GM12878 (cell line): ENCODE measurements at regions not wholly inside any gene's neighbourhood (a gene's known extent, or its start where the extent isn't known, plus 50 kb on each side); places are given as distances from the start of the nearest gene placed in this dataset.

Source experiments
- ATAC-seq: fragments of 200-7000 bp; cut with Tn5 transposase; 3 replicates; pipeline ENCODE4 v1.9.1; 2020; ENCODE audit warnings: mild to moderate bottlenecking, moderate library complexity
- BruUV-seq: library from RNA; stranded (reverse); fragments of 400-500 nt; replicated peaks from 2 replicates; lab custom pipeline; 2021; lab: Mats Ljungman, UMichigan
- CTCF ChIA-PET: fragments of 300-600 bp; sonication (Branson Sonifier 250); formaldehyde crosslinking; extraction: SDS; loops from one replicate; lab custom pipeline; 2021; ENCODE audit warnings: inconsistent platforms; lab: Yijun Ruan, JAX
- POLR2A ChIA-PET: fragments of 350-600 bp; formaldehyde crosslinking; extraction: SDS; loops from one replicate; lab custom pipeline; 2021; ENCODE audit warnings: inconsistent platforms; lab: Charles Lee
- RAD21 ChIA-PET: fragments of 300-600 bp; sonication (Branson Sonifier 250); formaldehyde crosslinking; loops from one replicate; lab custom pipeline; 2023; ENCODE audit warnings: antibody characterized with exemption; ENCODE audit not compliant: unreplicated experiment; lab: Charles Lee
- SMC1A ChIA-PET: fragments of 300-600 bp; sonication (Branson Sonifier 250); formaldehyde crosslinking; loops from one replicate; lab custom pipeline; 2023; ENCODE audit not compliant: unreplicated experiment, uncharacterized antibody; lab: Charles Lee
- DNase-seq: peaks from one replicate; pipeline ENCODE4 v3.0.0-alpha.2; 2011; ENCODE audit warnings: low read depth, low spot score
- FAIRE-seq: peaks from 3 replicates; lab custom pipeline; 2011; peaks lifted over from hg19 to GRCh38; lab: Jason Lieb, UNC
- H2AFZ ChIP-seq: 2 replicates; pipeline ENCODE4 v1.6.0; 2011; ENCODE audit warnings: low read depth, low read length, control low read depth; ENCODE audit not compliant: control insufficient read depth
- H3K27ac ChIP-seq: 2 replicates; pipeline ENCODE4 v1.5.1; 2011; ENCODE audit warnings: control low read depth; ENCODE audit not compliant: control insufficient read depth, insufficient read depth
- H3K27me3 ChIP-seq, 2 experiments: replicated peaks in 1 of 2; 2 replicates each; pipeline versions ENCODE4 v1.6.0 to v1.6.1; 2011; ENCODE audit warnings: low read length in 1 of 2; ENCODE audit not compliant: control insufficient read depth in 2 of 2, insufficient read depth in 2 of 2
- H3K36me3 ChIP-seq, 2 experiments: 2 replicates each; pipeline ENCODE4 v1.5.1; 2011; ENCODE audit warnings: low read length in 1 of 2; ENCODE audit not compliant: control insufficient read depth in 2 of 2, insufficient read depth in 2 of 2
- H3K4me1 ChIP-seq: 2 replicates; pipeline ENCODE4 v1.6.1; 2011; ENCODE audit warnings: mild to moderate bottlenecking, low read length, moderate library complexity, mixed read lengths; ENCODE audit not compliant: control insufficient read depth, insufficient read depth
- H3K4me2 ChIP-seq: 2 replicates; pipeline ENCODE4 v1.6.0; 2011; ENCODE audit warnings: control low read depth; ENCODE audit not compliant: control insufficient read depth, insufficient read depth
- H3K4me3 ChIP-seq: fragments of 200-600 bp; sonication (generic); 2 replicates; pipeline ENCODE4 v1.5.1; 2016
- H3K79me2 ChIP-seq: 2 replicates; pipeline ENCODE4 v1.6.0; 2011; ENCODE audit warnings: low read length; ENCODE audit not compliant: control insufficient read depth, insufficient read depth
- H3K9ac ChIP-seq: 2 replicates; pipeline ENCODE4 v1.8.0; 2011; ENCODE audit warnings: low read length, control low read depth, mixed read lengths; ENCODE audit not compliant: control insufficient read depth, insufficient read depth
- H3K9me3 ChIP-seq: replicated peaks from 3 replicates; pipeline ENCODE4 v1.5.1; 2011; ENCODE audit warnings: mild to moderate bottlenecking, low read length; ENCODE audit not compliant: control insufficient read depth, insufficient read depth
- H4K20me1 ChIP-seq: 2 replicates; pipeline ENCODE4 v1.6.0; 2011; ENCODE audit not compliant: control insufficient read depth, insufficient read depth
- BMI1 ChIP-seq: fragments of 450-650 bp; IDR thresholded peaks from 2 replicates; pipeline ENCODE4 v1.6.1; 2016; ENCODE audit warnings: mild to moderate bottlenecking, moderate library complexity, borderline replicate concordance
- DPF2 ChIP-seq: fragments of 450-650 bp; IDR thresholded peaks from 2 replicates; pipeline ENCODE4 v1.6.1; 2017; ENCODE audit warnings: mild to moderate bottlenecking
- EZH2 ChIP-seq: IDR thresholded peaks from 2 replicates; pipeline ENCODE4 v1.6.1; 2012; ENCODE audit warnings: low read depth, mild to moderate bottlenecking, control low read depth, inconsistent platforms, low read length, borderline replicate concordance; ENCODE audit not compliant: control insufficient read depth
- GABPA ChIP-seq: IDR thresholded peaks from 2 replicates; pipeline ENCODE4 v1.6.1; 2014; ENCODE audit warnings: antibody characterized with exemption, low read depth, mild to moderate bottlenecking, inconsistent platforms
- HCFC1 ChIP-seq: fragments of 150-350 bp; IDR thresholded peaks from 2 replicates; pipeline ENCODE4 v1.6.1; 2014; ENCODE audit warnings: low read length
- KAT2A ChIP-seq: conservative IDR thresholded peaks from 2 replicates; pipeline ENCODE4 v1.6.1; 2011; ENCODE audit warnings: low read depth, low read length; ENCODE audit not compliant: control insufficient read depth
- NFYA ChIP-seq: IDR thresholded peaks from 2 replicates; pipeline ENCODE4 v1.6.1; 2011; ENCODE audit warnings: low read depth, mild to moderate bottlenecking, low read length, improper control_type of control experiment, borderline replicate concordance
- NR2F1 ChIP-seq: fragments of 450-650 bp; conservative IDR thresholded peaks from 2 replicates; pipeline ENCODE4 v1.6.1; 2017; ENCODE audit warnings: mild to moderate bottlenecking
- POLR2AphosphoS5 ChIP-seq: IDR thresholded peaks from 2 replicates; pipeline ENCODE4 v1.6.1; 2011; ENCODE audit warnings: mild to moderate bottlenecking, low read length, inconsistent platforms
- SMARCA5 ChIP-seq: fragments of 450-650 bp; IDR thresholded peaks from 2 replicates; pipeline ENCODE4 v1.6.1; 2017; ENCODE audit warnings: mild to moderate bottlenecking
- SP1 ChIP-seq: IDR thresholded peaks from one replicate; pipeline ENCODE4 v1.6.1; 2011; ENCODE audit warnings: low read depth, low read length
- SUPT20H ChIP-seq: IDR thresholded peaks from 2 replicates; pipeline ENCODE4 v1.6.1; 2011; ENCODE audit warnings: low read depth, mild to moderate bottlenecking, low read length, moderate library complexity, borderline replicate concordance; ENCODE audit not compliant: control insufficient read depth
- SUZ12 ChIP-seq: fragments of 200-600 bp; sonication (generic); IDR thresholded peaks from one replicate; pipeline ENCODE4 v1.6.1; 2018; ENCODE audit warnings: antibody characterized with exemption, mild to moderate bottlenecking; ENCODE audit not compliant: unreplicated experiment
- TCF7 ChIP-seq: IDR thresholded peaks from 2 replicates; pipeline ENCODE4 v1.6.1; 2014; ENCODE audit warnings: antibody characterized with exemption, borderline replicate concordance
- WGBS: methylation state at CpG from one replicate; pipeline ENCODE4 v1.1.6; 2016; ENCODE audit warnings: low lambda C conversion rate; ENCODE audit not compliant: insufficient replicate concordance, insufficient coverage; ENCODE audit errors: missing lambda C conversion rate; 5-methylcytosine and 5-hydroxymethylcytosine counted together
- in situ Hi-C: fragments of 300-500 bp; cut with MboI; formaldehyde crosslinking; loops from 9 replicates; pipeline ENCODE4 v1.14.3; 2018; ENCODE audit warnings: mixed read lengths
- intact Hi-C: fragments of 100-400 bp; cut with micrococcal nuclease; formaldehyde crosslinking; loops from one replicate; pipeline ENCODE4 v1.14.2; 2022; ENCODE audit not compliant: unreplicated experiment
- TF ChIP-seq, protein P1 (sequence below): IDR thresholded peaks from 2 replicates; pipeline ENCODE4 v1.6.1; 2011; ENCODE audit warnings: low read depth, mild to moderate bottlenecking, low read length, moderate library complexity, borderline replicate concordance; ENCODE audit errors: extremely low read depth
- TF ChIP-seq, protein P2 (sequence below): fragments of 450-650 bp; formaldehyde crosslinking; IDR thresholded peaks from 2 replicates; pipeline ENCODE4 v1.4.0; 2022; ENCODE audit warnings: mild to moderate bottlenecking, moderate library complexity
- TF ChIP-seq, protein P3 (sequence below): IDR thresholded peaks from 2 replicates; pipeline ENCODE4 v1.6.1; 2012; ENCODE audit warnings: low read length, inconsistent platforms

DNA sequence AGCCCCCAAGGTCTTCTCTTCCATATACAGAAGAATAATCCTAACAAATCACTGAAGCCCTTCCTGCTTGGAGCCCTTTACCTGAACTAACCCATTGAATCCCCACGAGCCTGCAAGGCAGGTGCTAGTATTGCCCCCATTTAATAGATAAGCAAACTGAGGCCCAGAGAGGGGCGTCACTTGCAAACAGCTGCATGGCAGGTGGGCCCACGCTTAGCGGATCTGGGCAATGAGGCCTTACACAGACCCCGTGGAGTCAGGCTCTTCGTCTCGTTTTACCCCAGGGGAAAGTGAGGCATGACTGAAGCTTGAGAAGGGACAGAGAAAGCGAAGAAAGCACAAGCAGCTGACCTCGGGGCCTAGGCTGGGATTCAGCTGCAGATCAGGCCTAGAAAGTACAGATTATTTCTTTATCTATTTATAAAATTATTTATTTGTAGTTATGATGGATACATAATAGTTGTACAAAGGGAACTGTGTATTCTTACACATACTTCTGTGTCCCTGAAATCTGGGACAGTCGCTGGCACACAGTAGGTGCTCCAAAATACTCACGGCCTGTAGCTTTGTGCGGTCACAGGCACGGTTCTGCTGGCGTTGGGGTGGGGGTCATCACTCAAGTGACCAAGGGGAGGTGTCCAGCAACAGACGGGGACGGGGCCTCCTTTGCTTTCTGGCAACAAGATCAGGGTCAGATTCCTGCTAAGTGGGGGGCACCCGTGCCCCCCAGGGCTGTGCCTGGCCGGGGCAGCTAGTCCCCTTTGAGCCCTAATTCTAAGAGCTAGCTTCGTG, 223.2 kb upstream of the GSE1 start:
- no TSS peak for BruUV-seq
- no peaks in the 10 kb centered on the region for H3K9me3 ChIP-seq
- H3K4me3 ChIP-seq: no peak overlapping the region
- H3K4me1 ChIP-seq: no peaks in the 10 kb centered on the region
- H3K9ac ChIP-seq: no peak overlapping the region
- CTCF ChIA-PET: interaction anchor here (0.9 kb wide), 1 partner anchor 137 kb away, joined by 3 read pairs; no protein-coding TSS in a partner anchor
- RAD21 ChIA-PET: no interaction called here
- H3K27me3 ChIP-seq: peaks cover 0 to 5% of the 10 kb centered on the region in 2 experiments; a peak in 3 of 4 replicates
- H2AFZ ChIP-seq: no peak overlapping the region
- 21% methylated on average over 19 of the region's 19 CpGs for WGBS
- in situ Hi-C loops: no loop called here
- no peaks in the 10 kb centered on the region for H4K20me1 ChIP-seq
- FAIRE-seq (no peak), DNase-seq (no peak), ATAC-seq (no peak)
- SMC1A ChIA-PET: no interaction called here
- no peaks in the 10 kb centered on the region for H3K79me2 ChIP-seq
- H3K36me3 ChIP-seq: no peaks in the 10 kb centered on the region
- POLR2A ChIA-PET: no interaction called here
- H3K4me2 ChIP-seq: no peak overlapping the region
- intact Hi-C loops: loop anchor here (10.0 kb wide), 1 partner anchor 325 kb away; no protein-coding TSS in a partner anchor
- no peak overlapping the region for H3K27ac ChIP-seq
- TF ChIP-seq, protein P1, sequence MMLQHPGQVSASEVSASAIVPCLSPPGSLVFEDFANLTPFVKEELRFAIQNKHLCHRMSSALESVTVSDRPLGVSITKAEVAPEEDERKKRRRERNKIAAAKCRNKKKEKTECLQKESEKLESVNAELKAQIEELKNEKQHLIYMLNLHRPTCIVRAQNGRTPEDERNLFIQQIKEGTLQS: no peak
- TF ChIP-seq SUPT20H: no peak
- no peak for TF ChIP-seq GABPA
- no peak for TF ChIP-seq SMARCA5
- TF ChIP-seq SUZ12: no peak
- no peak for TF ChIP-seq POLR2AphosphoS5
- TF ChIP-seq HCFC1: no peak
- TF ChIP-seq KAT2A: no peak
- TF ChIP-seq TCF7: no peak
- TF ChIP-seq, protein P2, sequence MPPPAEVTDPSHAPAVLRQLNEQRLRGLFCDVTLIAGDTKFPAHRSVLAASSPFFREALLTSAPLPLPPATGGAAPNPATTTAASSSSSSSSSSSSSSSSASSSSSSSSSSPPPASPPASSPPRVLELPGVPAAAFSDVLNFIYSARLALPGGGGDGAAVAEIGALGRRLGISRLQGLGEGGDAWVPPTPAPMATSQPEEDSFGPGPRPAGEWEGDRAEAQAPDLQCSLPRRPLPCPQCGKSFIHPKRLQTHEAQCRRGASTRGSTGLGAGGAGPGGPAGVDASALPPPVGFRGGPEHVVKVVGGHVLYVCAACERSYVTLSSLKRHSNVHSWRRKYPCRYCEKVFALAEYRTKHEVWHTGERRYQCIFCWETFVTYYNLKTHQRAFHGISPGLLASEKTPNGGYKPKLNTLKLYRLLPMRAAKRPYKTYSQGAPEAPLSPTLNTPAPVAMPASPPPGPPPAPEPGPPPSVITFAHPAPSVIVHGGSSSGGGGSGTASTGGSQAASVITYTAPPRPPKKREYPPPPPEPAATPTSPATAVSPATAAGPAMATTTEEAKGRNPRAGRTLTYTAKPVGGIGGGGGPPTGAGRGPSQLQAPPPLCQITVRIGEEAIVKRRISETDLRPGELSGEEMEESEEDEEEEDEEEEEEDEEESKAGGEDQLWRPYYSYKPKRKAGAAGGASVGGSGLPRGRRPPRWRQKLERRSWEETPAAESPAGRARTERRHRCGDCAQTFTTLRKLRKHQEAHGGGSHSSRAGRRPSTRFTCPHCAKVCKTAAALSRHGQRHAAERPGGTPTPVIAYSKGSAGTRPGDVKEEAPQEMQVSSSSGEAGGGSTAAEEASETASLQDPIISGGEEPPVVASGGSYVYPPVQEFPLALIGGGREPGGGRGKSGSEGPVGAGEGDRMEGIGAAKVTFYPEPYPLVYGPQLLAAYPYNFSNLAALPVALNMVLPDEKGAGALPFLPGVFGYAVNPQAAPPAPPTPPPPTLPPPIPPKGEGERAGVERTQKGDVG (CRISPR knock-in tag): no peak
- TF ChIP-seq NFYA: no peak
- TF ChIP-seq, protein P3, sequence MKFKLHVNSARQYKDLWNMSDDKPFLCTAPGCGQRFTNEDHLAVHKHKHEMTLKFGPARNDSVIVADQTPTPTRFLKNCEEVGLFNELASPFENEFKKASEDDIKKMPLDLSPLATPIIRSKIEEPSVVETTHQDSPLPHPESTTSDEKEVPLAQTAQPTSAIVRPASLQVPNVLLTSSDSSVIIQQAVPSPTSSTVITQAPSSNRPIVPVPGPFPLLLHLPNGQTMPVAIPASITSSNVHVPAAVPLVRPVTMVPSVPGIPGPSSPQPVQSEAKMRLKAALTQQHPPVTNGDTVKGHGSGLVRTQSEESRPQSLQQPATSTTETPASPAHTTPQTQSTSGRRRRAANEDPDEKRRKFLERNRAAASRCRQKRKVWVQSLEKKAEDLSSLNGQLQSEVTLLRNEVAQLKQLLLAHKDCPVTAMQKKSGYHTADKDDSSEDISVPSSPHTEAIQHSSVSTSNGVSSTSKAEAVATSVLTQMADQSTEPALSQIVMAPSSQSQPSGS: no peak
- no peak for TF ChIP-seq NR2F1
- TF ChIP-seq SP1: no peak
- TF ChIP-seq EZH2: no peak
- no peak for TF ChIP-seq DPF2
- TF ChIP-seq BMI1: no peak
